Activated naive CD4-positive, alpha-beta T cell treated with anti-CD3 and anti-CD28 coated beads for 36 hours (primary cell): ENCODE measurements at regions not wholly inside any gene's neighbourhood (a gene's known extent, or its start where the extent isn't known, plus 50 kb on each side); places are given as distances from the start of the nearest gene placed in this dataset.
A peak's percentile ranks its signal among the peaks of the same experiment; 100 is the strongest.

ENCODE experiments used
- CTCF ChIA-PET: fragments of 350-600 bp; sonication (Branson Sonifier 250); formaldehyde crosslinking; loops from one replicate; lab custom pipeline; 2021; ENCODE audit warnings: antibody characterized with exemption; lab: Charles Lee
- DNase-seq: peaks from one replicate; pipeline ENCODE4 v3.0.0-alpha.2; 2020
- H3K27ac Mint-ChIP-seq: one replicate; pipeline ENCODE4 v1.8.0; 2021; ENCODE audit warnings: mild to moderate bottlenecking, mixed read lengths
- H3K27me3 Mint-ChIP-seq: one replicate; pipeline ENCODE4 v1.8.0; 2021; ENCODE audit warnings: low read depth, mixed read lengths
- H3K36me3 Mint-ChIP-seq: one replicate; pipeline ENCODE4 v1.8.0; 2021; ENCODE audit warnings: low read depth, mixed read lengths
- H3K4me1 Mint-ChIP-seq: one replicate; pipeline ENCODE4 v1.8.0; 2021; ENCODE audit warnings: low read depth, mixed read lengths
- H3K4me3 Mint-ChIP-seq: one replicate; pipeline ENCODE4 v1.8.0; 2021; ENCODE audit warnings: mild to moderate bottlenecking, moderate library complexity, mixed read lengths
- H3K9me3 Mint-ChIP-seq: one replicate; pipeline ENCODE4 v1.8.0; 2021; ENCODE audit warnings: mixed read lengths
- intact Hi-C: fragments of 100-400 bp; cut with micrococcal nuclease; formaldehyde crosslinking; loops from one replicate; pipeline ENCODE4 v1.15.1; 2023

DNA sequence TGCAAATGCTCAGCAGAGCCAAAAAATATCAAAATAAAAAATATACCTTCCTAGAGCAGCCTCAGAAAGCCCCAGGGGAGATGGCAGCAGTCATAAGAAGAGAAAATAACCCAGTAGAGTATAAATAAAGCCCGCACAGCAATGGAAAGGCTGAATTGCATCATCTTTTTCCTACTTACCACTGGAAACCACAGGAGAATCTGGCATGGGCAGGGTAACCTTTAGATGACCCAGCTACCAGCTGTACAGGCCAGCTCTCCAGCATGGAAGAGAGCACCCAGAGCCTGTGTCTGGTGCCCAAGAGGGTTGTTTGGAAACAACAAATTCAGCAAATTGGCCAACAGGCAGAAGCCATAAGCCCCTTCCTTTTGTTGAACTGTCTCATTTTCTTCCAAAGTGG, 253.1 kb downstream of the OMA1 start:
- H3K9me3 Mint-ChIP-seq = no peaks in the 10 kb centered on the region
- H3K27ac Mint-ChIP-seq = no peak overlapping the region
- H3K4me1 Mint-ChIP-seq = no peaks in the 10 kb centered on the region
- H3K36me3 Mint-ChIP-seq = no peaks in the 10 kb centered on the region
- CTCF ChIA-PET = no interaction called here
- intact Hi-C loops = no loop called here
- no peak for DNase-seq
- H3K4me3 Mint-ChIP-seq = no peak overlapping the region
- no peaks in the 10 kb centered on the region for H3K27me3 Mint-ChIP-seq

DNA sequence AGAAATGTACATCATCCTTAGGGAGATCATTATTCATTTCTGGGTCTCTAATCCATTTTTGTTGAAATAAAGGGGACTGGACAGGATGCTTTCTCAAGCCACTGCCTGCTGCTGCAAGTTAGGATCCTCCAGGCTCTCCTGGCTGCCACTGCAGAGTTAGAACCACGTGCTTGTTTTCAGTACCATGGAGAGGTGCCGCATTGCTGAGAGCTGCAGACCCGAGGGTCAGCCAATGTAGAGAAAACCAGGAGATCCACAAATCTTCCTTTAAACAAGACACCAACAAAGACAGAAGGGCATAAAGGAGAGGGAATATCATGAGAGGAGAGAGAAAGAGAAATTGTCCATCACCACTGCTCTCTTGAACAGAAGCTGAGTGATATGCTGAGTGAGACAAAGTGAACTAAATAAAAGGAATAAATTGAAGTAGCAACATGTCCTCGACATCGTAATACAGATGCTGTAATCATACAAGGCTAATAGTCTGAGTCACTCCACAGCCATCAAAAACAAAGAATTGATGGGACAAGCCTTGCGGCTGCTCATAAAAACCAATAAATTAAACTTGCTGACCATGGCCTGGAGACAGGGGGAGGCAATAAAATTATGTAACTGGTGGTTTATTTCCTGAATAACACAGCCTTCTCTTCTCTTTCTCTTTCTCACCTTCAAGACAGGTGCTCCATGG, 255.7 kb downstream of the OMA1 start:
- Mint-ChIP-seq H3K27me3 (no peaks in the 10 kb centered on the region), H3K4me1 (no peaks in the 10 kb centered on the region), H3K27ac (no peak overlapping the region), H3K9me3 (peaks cover 3% of the 10 kb centered on the region), H3K4me3 (no peak overlapping the region), H3K36me3 (peaks cover 8% of the 10 kb centered on the region)
- peak; percentile 31 for DNase-seq
- intact Hi-C loops = no loop called here
- CTCF ChIA-PET = no interaction called here

DNA sequence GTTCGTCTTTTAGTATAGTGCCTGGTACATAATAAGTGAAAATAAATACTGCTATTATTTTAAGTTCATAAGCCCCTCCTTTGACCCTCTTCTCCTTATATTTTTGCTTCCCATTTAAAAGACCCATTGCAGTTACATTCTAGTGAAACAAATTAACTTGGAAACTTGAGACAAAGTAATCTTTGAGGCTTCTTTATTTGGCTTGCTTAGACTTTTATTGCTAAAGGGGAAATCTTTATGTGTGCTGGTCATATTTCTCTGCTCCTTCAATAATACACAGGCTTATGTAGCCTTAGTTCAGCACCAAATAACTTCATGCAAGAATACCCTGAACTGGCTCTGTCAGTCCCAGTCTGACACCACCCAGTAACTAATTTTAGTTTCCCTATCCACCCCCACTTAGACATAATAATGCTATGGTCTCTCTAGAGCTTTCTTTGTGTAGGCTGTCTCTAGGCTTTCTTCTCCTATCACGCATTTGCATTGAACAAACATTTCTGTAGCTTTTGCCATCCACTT, 257.8 kb downstream of the OMA1 start:
- H3K27ac Mint-ChIP-seq = no peak overlapping the region
- CTCF ChIA-PET = no interaction called here
- no peaks in the 10 kb centered on the region for H3K4me1 Mint-ChIP-seq
- no peak overlapping the region for H3K4me3 Mint-ChIP-seq
- DNase-seq = no peak
- H3K27me3 Mint-ChIP-seq = no peaks in the 10 kb centered on the region
- H3K9me3 Mint-ChIP-seq = peaks cover 3% of the 10 kb centered on the region
- peaks cover 8% of the 10 kb centered on the region for H3K36me3 Mint-ChIP-seq
- intact Hi-C loops = no loop called here

DNA sequence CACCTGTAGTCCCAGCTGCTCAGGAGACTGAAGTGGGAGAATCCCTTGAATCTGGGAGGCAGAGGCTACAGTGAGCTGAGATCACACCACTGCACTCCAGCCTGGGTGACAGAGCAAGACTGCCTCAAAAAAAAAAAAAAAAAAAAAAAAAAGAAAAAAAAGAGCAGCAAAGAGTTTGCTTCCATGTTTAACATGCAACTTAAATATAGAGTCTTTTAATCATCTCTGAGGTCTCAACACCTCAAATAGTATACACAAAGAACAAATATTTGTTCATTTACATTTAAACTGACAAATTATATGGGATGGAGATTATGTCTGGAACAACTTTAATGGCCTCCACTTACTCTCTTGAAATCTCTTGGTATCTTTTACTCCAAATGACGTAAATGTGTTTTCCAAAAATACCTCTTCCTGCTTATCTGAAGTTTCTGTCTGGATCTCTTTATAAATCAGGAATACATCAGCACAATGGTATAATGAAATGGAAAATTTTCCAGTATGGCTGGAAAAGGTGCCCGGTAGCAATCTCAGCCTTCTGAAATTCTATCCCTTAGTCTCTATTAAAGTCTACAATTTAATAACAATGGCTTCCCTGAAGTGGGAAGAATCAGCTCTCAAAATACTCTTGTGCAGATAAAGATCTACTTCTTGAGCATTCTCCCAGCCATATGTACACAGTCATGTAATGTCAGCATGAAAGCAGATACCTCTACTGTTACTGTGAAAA, 258.5 kb downstream of the OMA1 start:
- Mint-ChIP-seq H3K9me3 (peaks cover 3% of the 10 kb centered on the region), H3K27me3 (no peaks in the 10 kb centered on the region), H3K27ac (no peak overlapping the region), H3K4me3 (no peak overlapping the region), H3K4me1 (no peaks in the 10 kb centered on the region), H3K36me3 (peaks cover 8% of the 10 kb centered on the region)
- CTCF ChIA-PET = no interaction called here
- intact Hi-C loops = no loop called here
- DNase-seq = no peak

DNA sequence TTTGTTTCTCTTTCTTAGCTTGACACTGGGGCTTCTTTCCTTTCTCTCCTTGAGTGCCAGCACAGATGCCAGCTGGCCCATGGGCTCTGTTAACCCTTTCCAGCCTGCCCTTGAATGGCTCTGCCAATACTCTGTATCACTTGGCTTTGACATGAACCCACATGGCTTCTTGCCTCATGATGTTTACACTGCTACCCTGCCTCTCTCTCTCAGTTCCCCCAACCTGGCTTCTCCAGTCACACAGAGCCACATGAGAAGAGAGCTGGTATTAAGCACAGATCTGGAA, 262.4 kb downstream of the OMA1 start:
- H3K27ac Mint-ChIP-seq = no peak overlapping the region
- peaks cover 3% of the 10 kb centered on the region for H3K9me3 Mint-ChIP-seq
- H3K27me3 Mint-ChIP-seq = no peaks in the 10 kb centered on the region
- H3K36me3 Mint-ChIP-seq = peaks cover 12% of the 10 kb centered on the region
- intact Hi-C loops = no loop called here
- no peak overlapping the region for H3K4me3 Mint-ChIP-seq
- no peak for DNase-seq
- H3K4me1 Mint-ChIP-seq = no peaks in the 10 kb centered on the region
- CTCF ChIA-PET = no interaction called here

DNA sequence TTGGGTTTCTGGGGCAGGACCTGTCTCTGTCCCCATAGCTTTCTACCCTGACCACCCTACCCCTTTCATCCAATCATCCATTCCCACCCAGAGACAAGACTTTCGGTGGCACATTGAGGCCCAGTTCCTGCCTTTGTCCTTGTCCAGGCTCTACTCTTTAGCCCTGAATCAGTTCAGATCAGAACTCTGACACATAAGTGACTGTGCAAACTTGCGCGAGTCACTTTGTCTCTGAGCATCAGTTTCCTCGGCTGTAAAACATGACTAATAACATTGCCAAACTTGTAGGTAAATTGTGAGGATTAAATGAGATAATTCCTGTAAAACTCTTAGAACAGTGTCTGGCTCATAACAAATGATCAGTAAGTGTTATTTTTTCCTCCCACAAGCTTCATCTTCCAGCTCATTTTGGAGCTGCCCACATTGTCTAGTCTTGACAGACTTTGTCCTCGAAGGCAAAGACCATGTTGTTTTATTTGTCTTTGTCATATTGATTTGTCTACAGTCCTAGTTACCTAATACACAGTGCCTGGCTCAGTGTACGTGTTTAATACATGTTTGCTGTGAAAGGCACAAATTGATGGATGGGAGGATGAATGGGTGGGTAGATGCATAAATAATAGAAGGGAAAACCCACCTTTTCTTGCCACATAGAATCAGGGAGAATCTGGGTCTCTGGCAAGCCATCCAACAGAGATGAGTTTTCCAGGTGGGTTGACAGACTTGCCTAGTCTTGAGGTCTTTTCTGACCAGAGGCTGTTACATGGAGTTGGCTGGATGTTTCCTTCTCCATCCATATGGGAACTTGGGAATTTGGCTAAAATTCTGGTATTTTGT, 262.9 kb downstream of the OMA1 start:
- no peaks in the 10 kb centered on the region for H3K27me3 Mint-ChIP-seq
- no peak for DNase-seq

DNA sequence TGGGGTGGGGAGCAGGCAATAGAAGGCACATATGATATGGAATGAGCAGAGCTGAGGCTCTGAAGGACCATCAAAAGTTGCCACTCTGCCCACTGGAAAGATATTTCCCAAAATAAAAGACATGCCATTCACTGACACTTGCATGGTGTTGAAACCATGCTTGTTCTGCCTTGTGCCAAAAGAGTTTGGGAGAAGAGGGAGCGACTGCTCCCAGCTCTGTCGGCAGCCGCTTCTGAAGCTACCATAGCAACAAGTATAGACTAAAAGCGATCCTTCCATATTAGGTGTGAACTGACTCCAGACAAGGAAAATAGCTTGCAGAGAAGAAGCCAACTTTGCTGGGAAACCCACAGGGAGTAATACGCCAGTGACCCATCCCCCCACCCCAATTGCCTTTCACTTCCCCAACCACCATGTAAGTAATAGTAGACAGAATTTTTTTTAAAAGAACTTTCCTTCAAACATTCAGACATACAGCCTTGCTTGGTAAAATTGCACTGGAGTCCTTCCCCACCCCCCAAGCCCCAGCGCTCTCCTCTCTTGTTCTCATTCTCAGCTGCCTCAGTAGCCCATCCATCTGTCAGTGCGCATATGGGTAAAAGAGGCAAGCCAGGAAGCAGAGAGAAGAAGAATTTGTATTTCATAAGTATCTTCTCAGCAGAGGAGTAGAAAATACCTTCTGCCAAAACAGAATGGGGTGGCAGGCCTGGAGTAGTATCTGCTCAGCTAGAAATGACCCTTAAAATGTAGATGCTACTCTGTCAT, 263.7 kb downstream of the OMA1 start:
- CTCF ChIA-PET = interaction anchor here (0.6 kb wide), 2 partner anchors 246 to 891 kb away, joined by 3 to 4 read pairs; no protein-coding TSS in a partner anchor
- Mint-ChIP-seq H3K9me3 (peaks cover 3% of the 10 kb centered on the region), H3K4me3 (no peak overlapping the region), H3K27ac (no peak overlapping the region), H3K4me1 (no peaks in the 10 kb centered on the region), H3K36me3 (peaks cover 9% of the 10 kb centered on the region), H3K27me3 (no peaks in the 10 kb centered on the region)
- DNase-seq = no peak
- intact Hi-C loops = no loop called here

More for the DNA sequence above, 262.9 kb downstream of the OMA1 start:
- Mint-ChIP-seq H3K27ac (no peak overlapping the region), H3K4me3 (no peak overlapping the region), H3K36me3 (peaks cover 12% of the 10 kb centered on the region), H3K4me1 (no peaks in the 10 kb centered on the region), H3K9me3 (peaks cover 3% of the 10 kb centered on the region)
- CTCF ChIA-PET = interaction anchor here (0.6 kb wide), 1 partner anchor 247 kb away, joined by 3 read pairs; no protein-coding TSS in a partner anchor
- intact Hi-C loops = no loop called here

DNA sequence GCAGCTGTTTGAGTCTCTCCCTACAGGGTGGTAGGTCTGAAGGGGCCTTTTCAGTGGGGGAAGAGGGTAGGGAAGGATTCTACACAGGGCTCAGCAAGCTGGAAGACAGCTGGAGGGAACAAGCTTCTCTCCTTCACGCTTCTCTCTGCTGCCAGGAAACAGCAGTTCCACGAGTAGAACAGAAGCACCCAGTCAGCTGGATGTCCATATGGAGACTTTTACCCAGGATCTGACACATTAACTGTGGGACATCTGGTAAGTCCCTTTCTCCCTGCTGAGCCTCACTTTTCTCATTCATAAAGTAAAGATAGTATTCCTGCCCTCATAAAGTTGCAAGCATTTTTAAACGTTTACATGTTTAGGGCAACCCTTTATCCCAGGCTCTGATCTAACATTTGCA, 280.3 kb downstream of the OMA1 start:
- CTCF ChIA-PET = no interaction called here

DNA sequence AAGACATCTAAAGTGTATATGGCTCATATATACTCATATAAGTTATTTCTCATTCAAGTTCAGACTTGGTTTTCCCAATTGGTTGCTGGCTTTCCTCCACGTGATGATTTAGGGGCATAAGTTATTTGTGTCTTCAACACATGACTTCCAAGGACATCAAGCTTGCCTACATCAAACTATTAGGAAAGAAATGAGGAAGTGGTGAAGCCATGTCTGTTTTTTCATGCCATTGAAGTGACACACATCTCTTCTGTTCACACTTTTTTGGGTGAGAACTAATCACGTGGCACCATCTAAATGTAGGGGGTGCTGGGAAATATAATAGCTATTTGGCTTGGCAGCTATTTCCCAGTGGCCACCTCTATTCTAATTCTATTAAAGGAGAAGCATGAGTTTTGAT, 282.1 kb downstream of the OMA1 start:
- CTCF ChIA-PET = no interaction called here
- intact Hi-C loops = no loop called here
- H3K9me3 Mint-ChIP-seq = no peaks in the 10 kb centered on the region

More for the DNA sequence above, 280.3 kb downstream of the OMA1 start:
- Mint-ChIP-seq H3K4me1 (no peaks in the 10 kb centered on the region), H3K36me3 (no peaks in the 10 kb centered on the region), H3K9me3 (no peaks in the 10 kb centered on the region), H3K4me3 (no peak overlapping the region), H3K27ac (no peak overlapping the region), H3K27me3 (no peaks in the 10 kb centered on the region)
- no peak for DNase-seq
- intact Hi-C loops = no loop called here

DNA sequence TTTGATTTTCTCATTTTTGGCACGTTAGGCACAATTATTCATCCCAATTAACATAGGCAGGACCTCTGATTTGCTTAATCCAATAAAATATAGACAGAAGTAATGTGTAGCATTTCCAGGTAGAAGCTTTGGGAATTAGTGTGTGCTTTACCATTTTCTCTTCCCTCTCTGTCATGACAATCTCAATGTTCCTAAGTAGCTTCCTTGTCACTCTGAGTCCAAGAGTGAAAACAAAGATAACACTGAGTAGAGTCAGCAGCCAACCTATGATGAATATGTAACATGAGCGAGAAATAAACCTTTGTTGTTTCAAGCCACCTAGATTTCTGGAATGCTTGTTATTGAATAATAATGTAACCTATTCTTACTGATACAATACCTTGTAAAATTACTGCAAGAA, 283.8 kb downstream of the OMA1 start:
- CTCF ChIA-PET = interaction anchor here (0.7 kb wide), 1 partner anchor 270 kb away, joined by 4 read pairs; no protein-coding TSS in a partner anchor
- intact Hi-C loops = no loop called here
- Mint-ChIP-seq H3K4me1 (no peaks in the 10 kb centered on the region), H3K27ac (no peak overlapping the region), H3K4me3 (no peak overlapping the region), H3K9me3 (no peaks in the 10 kb centered on the region), H3K27me3 (no peaks in the 10 kb centered on the region), H3K36me3 (no peaks in the 10 kb centered on the region)
- no peak for DNase-seq

More for the DNA sequence above, 282.1 kb downstream of the OMA1 start:
- no peak overlapping the region for H3K27ac Mint-ChIP-seq
- H3K4me3 Mint-ChIP-seq = no peak overlapping the region
- DNase-seq = no peak
- no peaks in the 10 kb centered on the region for H3K4me1 Mint-ChIP-seq
- no peaks in the 10 kb centered on the region for H3K27me3 Mint-ChIP-seq
- H3K36me3 Mint-ChIP-seq = no peaks in the 10 kb centered on the region

DNA sequence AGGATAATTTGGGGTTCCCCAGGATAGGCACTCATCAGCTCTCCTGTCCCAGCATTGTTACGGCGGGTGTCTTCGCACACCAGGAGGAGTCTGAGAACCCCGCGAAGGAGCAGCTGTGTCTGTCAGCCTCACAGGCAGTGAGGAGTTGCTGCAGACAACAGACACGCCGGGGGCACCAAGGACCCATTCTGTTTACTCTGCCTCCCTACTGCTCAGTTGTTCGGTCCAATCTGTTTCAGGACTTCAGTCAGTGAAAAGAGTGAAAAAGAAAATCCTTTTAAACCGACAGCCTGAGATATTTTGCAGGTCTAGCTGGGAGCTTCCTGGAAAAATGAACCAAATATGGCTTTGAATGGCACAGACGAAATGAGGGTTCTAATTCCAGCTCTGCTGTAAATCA, 288.4 kb downstream of the OMA1 start:
- CTCF ChIA-PET = no interaction called here
- no peak for DNase-seq
- Mint-ChIP-seq H3K4me1 (no peaks in the 10 kb centered on the region), H3K27me3 (no peaks in the 10 kb centered on the region), H3K9me3 (no peaks in the 10 kb centered on the region), H3K36me3 (no peaks in the 10 kb centered on the region), H3K4me3 (no peak overlapping the region), H3K27ac (no peak overlapping the region)
- intact Hi-C loops = no loop called here

DNA sequence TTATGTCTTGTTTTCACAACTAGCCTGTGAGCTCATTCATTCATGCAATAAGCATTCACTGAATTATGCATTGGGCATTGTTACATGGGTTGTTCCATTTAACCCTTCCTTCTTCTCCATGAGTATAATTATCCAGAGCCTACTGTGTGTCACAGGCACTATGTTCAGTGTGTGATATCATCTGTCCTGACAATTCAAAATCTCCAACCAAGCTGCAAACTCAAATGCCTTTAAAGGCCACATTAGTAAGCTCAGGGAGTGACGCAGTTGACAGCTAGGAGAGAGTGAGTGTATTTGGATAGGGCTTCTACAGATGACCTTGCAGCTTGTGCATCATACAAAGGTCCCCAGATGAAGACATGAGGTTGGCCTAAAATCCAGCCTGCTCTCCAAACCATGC, 289.5 kb downstream of the OMA1 start:
- Mint-ChIP-seq H3K36me3 (no peaks in the 10 kb centered on the region), H3K27ac (no peak overlapping the region), H3K4me3 (no peak overlapping the region), H3K27me3 (no peaks in the 10 kb centered on the region), H3K4me1 (no peaks in the 10 kb centered on the region), H3K9me3 (no peaks in the 10 kb centered on the region)
- CTCF ChIA-PET = no interaction called here
- intact Hi-C loops = no loop called here
- no peak for DNase-seq
